ENCODE measurements at regions not wholly inside any gene's neighbourhood (a gene's known extent, or its start where the extent isn't known, plus 50 kb on each side); places are given as distances from the start of the nearest gene placed in this dataset.

DNA sequence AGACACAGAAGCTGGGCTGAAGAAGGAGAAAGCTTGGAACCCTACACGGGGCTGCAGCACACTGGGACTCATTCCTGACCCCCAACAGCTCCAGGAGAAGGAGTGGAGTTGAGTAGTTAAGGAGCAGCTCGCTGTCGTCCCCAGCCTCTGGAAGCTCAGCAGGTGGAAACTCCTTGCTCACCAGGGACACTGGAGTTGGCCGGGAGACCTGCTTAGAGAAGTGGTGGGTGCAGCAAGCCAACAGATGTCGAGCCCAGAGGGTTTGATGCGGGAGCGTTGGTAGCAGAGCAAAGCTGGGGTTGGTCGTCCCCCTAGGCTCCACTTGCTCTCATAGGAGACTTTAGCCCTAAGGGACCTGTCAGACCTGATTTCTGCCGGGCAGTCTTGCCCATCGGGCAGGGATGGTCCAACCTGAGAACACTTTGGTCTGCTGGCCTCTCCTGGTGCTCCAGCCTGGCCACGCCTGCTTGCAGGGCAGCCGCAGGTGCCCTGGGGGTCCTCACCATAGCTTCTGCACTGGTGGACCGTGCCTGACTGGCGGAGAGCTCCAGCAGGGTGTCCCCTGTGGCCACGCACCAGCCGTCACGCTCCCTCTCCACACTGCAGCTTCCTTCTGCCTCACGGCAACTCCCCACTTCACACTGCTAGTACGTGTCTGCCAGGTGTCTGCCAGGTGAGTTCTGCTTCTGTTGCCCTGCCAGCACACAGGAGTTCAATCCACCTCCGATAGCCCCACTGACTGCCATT, 353.7 kb downstream of the GASK1B start:
- Mint-ChIP-seq H3K9me3 (no peaks in the 10 kb centered on the region), H3K4me3 (no peak overlapping the region), H3K27me3 (no peaks in the 10 kb centered on the region), H3K4me1 (ENCODE audit: unreplicated experiment) (no peaks in the 10 kb centered on the region), H3K27ac (no peak overlapping the region), H3K36me3 (no peaks in the 10 kb centered on the region)
- no peak for TF ChIP-seq CTCF (conservative IDR thresholded peaks at IDR 0.05)
- DNase-seq (ENCODE audit: extremely low spot score, unreplicated experiment) = no peak

DNA sequence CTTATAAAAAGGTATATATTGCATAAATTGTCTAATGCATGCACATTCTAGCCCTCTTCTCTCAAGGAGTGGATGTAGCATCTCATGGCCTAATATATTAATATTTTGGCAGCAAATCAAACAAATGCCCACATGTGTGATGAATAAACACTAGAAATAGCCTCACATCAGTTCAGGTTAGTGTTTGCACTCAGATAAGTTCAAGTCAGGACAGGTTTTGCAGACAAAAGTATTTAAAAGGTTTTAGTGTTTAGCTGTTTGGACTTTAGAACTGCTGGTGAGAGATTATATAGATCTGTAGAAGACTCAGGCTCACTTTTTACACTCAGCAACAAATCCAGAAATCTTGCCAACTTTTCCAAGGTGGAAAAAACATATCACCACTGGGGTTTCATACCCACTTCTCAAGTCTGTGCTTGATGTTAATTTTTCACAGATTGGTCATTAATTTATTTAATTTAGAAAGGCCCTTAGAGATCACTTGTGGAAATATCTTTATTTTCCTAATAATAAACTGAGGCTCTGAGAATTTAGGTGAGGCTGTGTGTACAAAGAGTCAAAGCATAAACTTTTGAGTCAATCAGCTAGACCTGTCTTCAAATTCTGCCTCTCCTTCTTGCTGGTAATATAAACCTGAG, 362.6 kb downstream of the GASK1B start:
- Mint-ChIP-seq H3K27me3 (no peaks in the 10 kb centered on the region), H3K9me3 (peaks cover 9% of the 10 kb centered on the region), H3K4me3 (no peak overlapping the region), H3K36me3 (no peaks in the 10 kb centered on the region), H3K4me1 (ENCODE audit: unreplicated experiment) (peaks cover 6% of the 10 kb centered on the region), H3K27ac (no peak overlapping the region)
- DNase-seq (ENCODE audit: extremely low spot score, unreplicated experiment) = no peak
- TF ChIP-seq CTCF (conservative IDR thresholded peaks at IDR 0.05) = no peak

GRCh38 chr4:157808796-157809383, 363.9 kb downstream of the GASK1B start:
- Mint-ChIP-seq H3K36me3 (no peaks in the 10 kb centered on the region), H3K27me3 (no peaks in the 10 kb centered on the region), H3K4me3 (no peak overlapping the region), H3K4me1 (ENCODE audit: unreplicated experiment) (peaks cover 16% of the 10 kb centered on the region), H3K27ac (no peak overlapping the region), H3K9me3 (peaks cover 9% of the 10 kb centered on the region)
- no peak for DNase-seq (ENCODE audit: extremely low spot score, unreplicated experiment)
- TF ChIP-seq CTCF (conservative IDR thresholded peaks at IDR 0.05) = no peak

GRCh38 chr4:157806184-157806583, 366.6 kb downstream of the GASK1B start:
- peaks cover 7% of the 10 kb centered on the region for H3K36me3 Mint-ChIP-seq
- H3K27ac Mint-ChIP-seq = no peak overlapping the region
- no peak for TF ChIP-seq CTCF (conservative IDR thresholded peaks at IDR 0.05)
- no peaks in the 10 kb centered on the region for H3K27me3 Mint-ChIP-seq
- H3K9me3 Mint-ChIP-seq = peaks cover 13% of the 10 kb centered on the region
- peaks cover 22% of the 10 kb centered on the region for H3K4me1 Mint-ChIP-seq (ENCODE audit: unreplicated experiment)
- no peak overlapping the region for H3K4me3 Mint-ChIP-seq
- no peak for DNase-seq (ENCODE audit: extremely low spot score, unreplicated experiment)

GRCh38 chr4:157804986-157805385, 367.8 kb downstream of the GASK1B start:
- peaks cover 13% of the 10 kb centered on the region for H3K9me3 Mint-ChIP-seq
- H3K27me3 Mint-ChIP-seq = no peaks in the 10 kb centered on the region
- H3K4me3 Mint-ChIP-seq = no peak overlapping the region
- peaks cover 7% of the 10 kb centered on the region for H3K36me3 Mint-ChIP-seq
- TF ChIP-seq CTCF (conservative IDR thresholded peaks at IDR 0.05) = peak; percentile 63
- H3K4me1 Mint-ChIP-seq (ENCODE audit: unreplicated experiment) = peaks cover 22% of the 10 kb centered on the region
- H3K27ac Mint-ChIP-seq = peak overlapping the region; percentile 30
- no peak for DNase-seq (ENCODE audit: extremely low spot score, unreplicated experiment)
